ENCODE measurements at regions not wholly inside any gene's neighbourhood (a gene's known extent, or its start where the extent isn't known, plus 50 kb on each side); places are given as distances from the start of the nearest gene placed in this dataset.

- no peak for FAIRE-seq
Measured at GRCh38 chr2:37523814-37524362, 147.6 kb downstream of the CDC42EP3 start.

GRCh38 chr2:37526323-37526722 is 145.1 kb downstream of the CDC42EP3 start:
- no peaks in the 10 kb centered on the region for H3K36me3 ChIP-seq (ENCODE audit: control insufficient read depth in 2 of 3, insufficient read depth in 3 of 3, low read length in 3 of 3)
- DNase-seq (no peak), FAIRE-seq (no peak)
- no peaks in the 10 kb centered on the region for H3K27me3 ChIP-seq (ENCODE audit: control insufficient read depth, insufficient read depth, low read length)
- no peaks in the 10 kb centered on the region for H3K9me3 ChIP-seq (ENCODE audit: control insufficient read depth in 2 of 3, insufficient read depth in 1 of 3, low read length in 3 of 3)
- no peak overlapping the region for H3K27ac ChIP-seq (ENCODE audit: low read depth in 2 of 2, low read length in 2 of 2)
- H3K9ac ChIP-seq (ENCODE audit: low read length in 3 of 3) = no peak overlapping the region
- no peak for TF ChIP-seq CTCF (IDR thresholded peaks at IDR 0.05; ENCODE audit: borderline replicate concordance, extremely low read depth, insufficient read depth)
- H3K4me3 ChIP-seq (ENCODE audit: low read length in 3 of 3) = no peak overlapping the region
- no peaks in the 10 kb centered on the region for H3K4me1 ChIP-seq (ENCODE audit: control insufficient read depth in 2 of 3, insufficient read depth in 2 of 3, low read depth in 1 of 3, low read length in 3 of 3)
- intact Hi-C loops (cut with DNase I) = no loop called here

More at GRCh38 chr2:37523814-37524362, 147.6 kb downstream of the CDC42EP3 start:
- no peak for TF ChIP-seq CTCF (IDR thresholded peaks at IDR 0.05; ENCODE audit: borderline replicate concordance, extremely low read depth, insufficient read depth)
- intact Hi-C loops (cut with DNase I) = no loop called here
- no peaks in the 10 kb centered on the region for H3K27me3 ChIP-seq (ENCODE audit: control insufficient read depth, insufficient read depth, low read length)
- H3K27ac ChIP-seq (ENCODE audit: low read depth in 2 of 2, low read length in 2 of 2) = no peak overlapping the region
- peak in 2 of 5 donors; percentile 21 to 69 for DNase-seq
- no peak overlapping the region for H3K9ac ChIP-seq (ENCODE audit: low read length in 3 of 3)
- no peak overlapping the region for H3K4me3 ChIP-seq (ENCODE audit: low read length in 3 of 3)
- no peaks in the 10 kb centered on the region for H3K9me3 ChIP-seq (ENCODE audit: control insufficient read depth in 2 of 3, insufficient read depth in 1 of 3, low read length in 3 of 3)
- H3K36me3 ChIP-seq (ENCODE audit: control insufficient read depth in 2 of 3, insufficient read depth in 3 of 3, low read length in 3 of 3) = no peaks in the 10 kb centered on the region
- no peaks in the 10 kb centered on the region for H3K4me1 ChIP-seq (ENCODE audit: control insufficient read depth in 2 of 3, insufficient read depth in 2 of 3, low read depth in 1 of 3, low read length in 3 of 3)

GRCh38 chr2:37526856-37527255 is 144.6 kb downstream of the CDC42EP3 start:
- H3K9ac ChIP-seq (ENCODE audit: low read length in 3 of 3) = no peak overlapping the region
- H3K27ac ChIP-seq (ENCODE audit: low read depth in 2 of 2, low read length in 2 of 2) = no peak overlapping the region
- H3K4me1 ChIP-seq (ENCODE audit: control insufficient read depth in 2 of 3, insufficient read depth in 2 of 3, low read depth in 1 of 3, low read length in 3 of 3) = no peaks in the 10 kb centered on the region
- no peak overlapping the region for H3K4me3 ChIP-seq (ENCODE audit: low read length in 3 of 3)
- DNase-seq (no peak), FAIRE-seq (no peak)
- no peaks in the 10 kb centered on the region for H3K27me3 ChIP-seq (ENCODE audit: control insufficient read depth, insufficient read depth, low read length)
- intact Hi-C loops (cut with DNase I) = no loop called here
- no peaks in the 10 kb centered on the region for H3K36me3 ChIP-seq (ENCODE audit: control insufficient read depth in 2 of 3, insufficient read depth in 3 of 3, low read length in 3 of 3)
- no peak for TF ChIP-seq CTCF (IDR thresholded peaks at IDR 0.05; ENCODE audit: borderline replicate concordance, extremely low read depth, insufficient read depth)
- H3K9me3 ChIP-seq (ENCODE audit: control insufficient read depth in 2 of 3, insufficient read depth in 1 of 3, low read length in 3 of 3) = no peaks in the 10 kb centered on the region

- Histone ChIP-seq H3K4me1 (ENCODE audit: control insufficient read depth in 2 of 3, insufficient read depth in 2 of 3, low read depth in 1 of 3, low read length in 3 of 3) (no peaks in the 10 kb centered on the region), H3K9me3 (ENCODE audit: control insufficient read depth in 2 of 3, insufficient read depth in 1 of 3, low read length in 3 of 3) (no peaks in the 10 kb centered on the region), H3K27me3 (ENCODE audit: control insufficient read depth, insufficient read depth, low read length) (no peaks in the 10 kb centered on the region), H3K9ac (ENCODE audit: low read length in 3 of 3) (no peak overlapping the region), H3K4me3 (ENCODE audit: low read length in 3 of 3) (no peak overlapping the region), H3K36me3 (ENCODE audit: control insufficient read depth in 2 of 3, insufficient read depth in 3 of 3, low read length in 3 of 3) (no peaks in the 10 kb centered on the region), H3K27ac (ENCODE audit: low read depth in 2 of 2, low read length in 2 of 2) (no peak overlapping the region)
- DNase-seq (no peak), FAIRE-seq (no peak)
- intact Hi-C loops (cut with DNase I) = no loop called here
- no peak for TF ChIP-seq CTCF (IDR thresholded peaks at IDR 0.05; ENCODE audit: borderline replicate concordance, extremely low read depth, insufficient read depth)
Measured at GRCh38 chr2:37527361-37527760, 144.1 kb downstream of the CDC42EP3 start.

All from kidney (tissue), 13 donors.